Cardiac septum (tissue), 1 donor: ENCODE measurements at regions not wholly inside any gene's neighbourhood (a gene's known extent, or its start where the extent isn't known, plus 50 kb on each side); places are given as distances from the start of the nearest gene placed in this dataset.

Source experiments
- DNase-seq: peaks from one replicate; pipeline ENCODE4 v3.0.0-alpha.2; 2020; ENCODE audit warnings: low spot score
- intact Hi-C: fragments of 100-400 bp; cut with DNase I; formaldehyde crosslinking; loops from one replicate; pipeline ENCODE4 v1.14.0; 2022
- donor health status: DM: no; HTN: no; CAD: no.

GRCh38 chr2:122135021-122135937 lies 379.8 kb downstream of the TSN start:
- intact Hi-C loops = no loop called here
- DNase-seq = no peak

DNA sequence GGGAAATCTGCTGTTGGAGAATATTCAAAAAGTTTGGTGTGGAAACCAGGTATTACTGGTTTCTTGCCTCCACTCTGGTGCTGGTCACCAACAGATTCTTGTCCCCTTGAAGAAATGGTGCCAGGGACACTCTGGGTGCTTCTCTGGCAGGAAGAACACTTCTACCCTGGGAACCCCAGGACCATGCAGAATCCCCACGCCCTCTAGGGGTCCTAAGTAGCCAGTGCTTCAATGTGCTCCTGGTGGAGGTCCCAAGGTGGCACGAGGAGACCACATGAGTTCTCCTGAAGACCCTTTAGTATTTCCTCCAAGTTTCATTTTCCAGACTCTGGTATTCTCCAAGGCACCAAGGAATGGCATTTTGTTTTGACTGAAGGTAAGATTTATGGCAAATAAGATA lies 380.6 kb downstream of the TSN start:
- intact Hi-C loops = no loop called here

GRCh38 chr2:122138561-122138960 lies 383.1 kb downstream of the TSN start:
- intact Hi-C loops = no loop called here
- DNase-seq = no peak

More for the DNA sequence above, 380.6 kb downstream of the TSN start:
- DNase-seq = no peak

DNA sequence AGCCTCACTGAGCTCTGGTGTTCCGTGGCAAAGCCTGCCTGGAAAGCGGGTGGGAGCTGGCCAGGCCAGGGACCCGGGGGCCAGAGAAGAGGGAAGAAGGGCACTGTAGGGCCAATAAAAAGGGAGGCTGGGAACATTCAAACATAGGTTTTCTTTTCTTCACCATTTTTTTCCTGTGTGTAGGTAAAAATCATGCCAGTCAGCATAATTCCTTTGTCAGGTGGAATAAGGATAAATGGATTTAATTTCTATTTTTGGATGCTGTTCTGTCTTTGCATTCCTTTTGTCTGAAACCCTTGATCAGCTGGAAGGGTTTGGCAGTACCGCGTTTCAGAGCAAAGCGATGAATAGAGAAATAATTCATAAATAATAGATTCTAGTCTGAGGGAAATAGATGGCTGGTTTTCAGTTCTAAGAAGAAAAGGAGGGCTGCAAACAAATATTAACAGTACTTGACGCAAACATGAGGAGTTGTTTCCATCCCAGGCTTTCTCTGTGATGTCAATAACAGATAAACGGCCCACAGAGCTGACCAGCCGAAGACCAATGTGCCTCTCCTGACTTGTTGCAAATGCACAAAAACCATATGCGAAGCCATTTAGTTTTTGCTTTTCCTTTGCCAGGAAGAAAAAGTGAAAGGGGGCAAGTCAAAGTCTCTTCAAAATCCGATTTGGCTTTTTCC lies 384.4 kb downstream of the TSN start:
- DNase-seq = no peak
- intact Hi-C loops = no loop called here

- intact Hi-C loops = no loop called here
- DNase-seq = no peak
These were observed 389.4 kb downstream of the TSN start for GRCh38 chr2:122144884-122145283.

DNA sequence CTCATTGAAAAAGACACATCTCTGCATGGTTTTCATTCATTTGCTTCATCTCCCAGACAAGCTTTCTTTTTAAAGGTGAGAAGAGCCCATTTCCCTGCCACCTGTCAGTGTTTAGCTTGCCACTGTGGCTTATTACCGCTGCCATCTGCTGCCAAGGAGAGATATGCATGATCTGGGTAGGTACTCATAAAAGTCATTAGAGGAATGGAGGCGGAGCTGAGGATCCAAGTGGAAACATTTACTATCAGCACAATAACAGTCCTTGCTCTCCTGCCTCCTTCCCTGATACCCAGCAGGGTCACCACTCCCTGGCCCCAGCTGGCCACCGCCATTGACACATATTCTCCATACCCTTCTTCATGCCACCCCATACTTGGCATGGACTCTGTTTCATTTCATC lies 390.4 kb downstream of the TSN start:
- DNase-seq = no peak
- intact Hi-C loops = no loop called here

GRCh38 chr2:122148128-122148767 lies 392.8 kb downstream of the TSN start:
- intact Hi-C loops = no loop called here

GRCh38 chr2:122150524-122151280 lies 395.3 kb downstream of the TSN start:
- no peak for DNase-seq
- intact Hi-C loops = no loop called here

More at GRCh38 chr2:122148128-122148767, 392.8 kb downstream of the TSN start:
- DNase-seq = no peak

DNA sequence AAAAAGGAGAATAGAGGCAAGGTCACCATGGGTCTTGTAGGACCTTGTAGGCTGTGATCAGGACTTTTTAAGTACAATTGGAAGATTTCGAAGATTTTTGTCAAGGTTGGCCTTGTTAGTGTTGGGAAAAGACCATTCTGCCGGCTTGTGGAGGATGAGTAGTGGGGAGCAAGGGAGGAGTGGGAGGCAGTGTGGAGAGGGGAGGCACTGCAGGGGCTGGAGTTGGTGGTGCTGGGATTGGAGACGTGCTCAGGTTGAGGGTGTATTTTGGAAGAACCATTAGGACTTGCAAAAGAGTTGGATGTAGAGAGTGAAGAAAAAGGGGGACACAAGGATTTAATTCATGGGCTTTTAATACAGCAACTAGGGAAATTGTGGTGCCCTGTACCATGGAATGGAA lies 397.1 kb downstream of the TSN start:
- DNase-seq = no peak
- intact Hi-C loops = no loop called here

DNA sequence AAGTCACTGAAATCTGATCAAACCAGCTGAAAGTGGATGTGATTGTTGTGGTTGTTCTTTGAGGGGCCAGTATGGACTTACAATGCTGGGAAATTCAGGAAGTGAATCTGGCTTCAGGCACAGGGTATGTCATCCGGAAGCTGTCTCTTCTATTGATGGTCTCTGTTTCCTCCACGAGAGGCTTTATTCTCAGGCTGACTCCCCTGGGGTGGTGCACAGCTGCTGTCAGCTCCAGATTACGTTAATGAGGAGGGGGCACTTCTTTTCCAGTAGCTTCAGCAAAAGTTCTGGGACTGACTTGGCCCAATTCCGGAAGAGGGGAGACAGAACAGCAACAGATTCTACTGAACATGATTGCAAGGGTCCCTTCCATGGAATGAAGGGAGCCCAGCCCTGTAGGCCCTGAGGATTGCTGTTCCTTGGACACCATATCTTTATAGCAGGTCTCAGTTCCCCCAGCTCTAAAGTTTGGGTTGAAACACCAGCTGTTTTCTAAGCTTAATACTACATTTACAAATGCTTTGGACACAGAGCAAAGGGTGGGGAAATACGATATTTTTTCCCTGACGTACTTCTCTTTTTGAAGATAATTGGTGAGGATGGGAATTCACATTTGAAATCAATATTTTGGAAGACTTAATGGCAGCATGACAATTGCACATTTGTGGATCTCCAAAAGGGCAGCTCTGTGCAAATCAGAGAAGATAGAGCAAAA lies 400.9 kb downstream of the TSN start:
- no peak for DNase-seq
- intact Hi-C loops = no loop called here

DNA sequence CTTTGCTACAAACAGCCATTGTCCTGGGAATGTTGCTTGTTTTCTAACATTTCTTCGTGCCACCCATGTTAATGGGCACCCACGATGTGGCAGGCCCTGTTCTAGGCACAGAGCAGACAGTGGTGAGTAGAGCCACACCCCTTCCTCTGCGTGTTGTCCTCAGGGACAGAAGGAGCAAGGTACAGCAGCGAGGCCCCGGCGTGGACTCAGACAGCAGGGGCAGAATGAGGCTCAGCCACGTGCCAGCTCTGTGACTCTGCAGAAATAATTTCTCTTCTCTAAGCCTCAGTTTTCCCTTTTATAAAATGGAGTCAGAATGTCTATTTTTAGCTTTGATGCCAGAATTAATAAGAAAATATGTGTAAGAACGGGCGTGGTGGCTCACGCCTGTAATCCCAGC lies 401.7 kb downstream of the TSN start:
- no peak for DNase-seq
- intact Hi-C loops = no loop called here

GRCh38 chr2:122163617-122164016 lies 408.2 kb downstream of the TSN start:
- intact Hi-C loops = no loop called here
- no peak for DNase-seq

GRCh38 chr2:122164964-122165363 lies 409.5 kb downstream of the TSN start:
- no peak for DNase-seq
- intact Hi-C loops = no loop called here

- intact Hi-C loops = no loop called here
- DNase-seq = no peak
These were observed 411.4 kb downstream of the TSN start for GRCh38 chr2:122166820-122167219.

DNA sequence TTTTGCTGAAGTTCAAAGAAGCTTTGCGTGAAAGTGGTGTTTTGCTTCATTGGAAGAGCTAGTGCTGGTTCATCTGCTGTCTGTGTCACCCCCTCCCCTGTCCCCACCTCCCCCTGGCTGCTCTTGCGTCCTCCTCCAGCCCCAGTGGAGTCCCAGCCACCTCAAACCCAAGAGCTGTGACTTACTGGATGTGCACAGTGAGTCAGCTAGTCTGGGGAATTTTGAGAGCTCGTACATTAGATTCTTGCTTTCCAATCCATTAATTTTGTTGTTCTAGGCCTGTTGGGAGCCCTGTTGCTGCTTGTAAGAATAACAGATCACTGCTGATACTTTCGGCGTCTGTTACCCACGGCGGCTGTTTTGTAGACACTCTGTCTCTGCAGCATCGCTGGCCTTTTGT lies 412.1 kb downstream of the TSN start:
- no peak for DNase-seq
- intact Hi-C loops = no loop called here

- no peak for DNase-seq
- intact Hi-C loops = no loop called here
These were observed 413.3 kb downstream of the TSN start for GRCh38 chr2:122168799-122169198.

DNA sequence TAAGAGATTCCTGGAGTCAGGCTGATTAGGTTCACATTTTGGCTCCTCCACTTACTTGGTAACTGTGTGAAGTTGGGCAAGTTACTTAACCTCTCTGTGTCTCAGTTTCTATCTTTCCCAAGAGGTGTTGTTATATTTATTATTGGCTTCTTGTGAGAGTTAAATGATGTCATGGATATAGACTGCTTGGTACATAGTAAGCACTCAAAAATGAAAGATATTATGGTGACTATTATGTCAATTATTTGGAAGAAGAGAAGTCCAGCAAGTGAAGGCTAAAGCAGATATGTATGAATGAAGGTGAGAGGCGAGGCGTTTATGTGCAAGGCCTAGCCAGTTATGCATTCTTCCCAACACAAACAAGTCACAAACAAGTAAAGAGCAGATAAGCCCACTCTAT lies 417.4 kb downstream of the TSN start:
- no peak for DNase-seq
- intact Hi-C loops = no loop called here

DNA sequence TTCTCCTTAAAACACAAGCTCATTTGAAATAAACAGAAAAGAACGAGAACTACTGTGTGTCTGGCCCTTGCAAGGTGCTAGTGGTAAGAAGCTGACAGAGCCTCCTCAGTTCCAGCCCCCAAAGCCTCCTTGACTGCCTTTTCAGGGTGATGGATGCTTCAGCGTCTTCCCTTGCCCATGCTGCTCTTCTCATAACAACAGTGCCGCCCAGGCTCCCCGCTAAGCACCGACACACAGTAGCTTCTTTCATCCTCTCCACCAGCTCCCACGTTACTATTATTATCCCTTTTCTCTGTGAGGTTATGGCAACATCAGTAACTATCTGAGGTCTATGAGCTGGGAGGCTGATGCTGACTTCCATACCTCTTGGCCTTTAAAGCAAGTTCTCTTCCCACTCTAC lies 418.6 kb downstream of the TSN start:
- intact Hi-C loops = no loop called here
- DNase-seq = no peak

GRCh38 chr2:122179492-122180165 lies 424.2 kb downstream of the TSN start:
- intact Hi-C loops = no loop called here
- no peak for DNase-seq
